Heart left ventricle (tissue), 13 donors: ENCODE measurements at regions not wholly inside any gene's neighbourhood (a gene's known extent, or its start where the extent isn't known, plus 50 kb on each side); places are given as distances from the start of the nearest gene placed in this dataset.

Experiments
- CTCF ChIP-seq, 12 donors: fragments of 200-600 bp; sonication (generic) in 4 of 12; IDR thresholded peaks; one replicate each; pipeline versions ENCODE4 v1.5.0 to v1.8.0; 2018 to 2022; ENCODE audit warnings: antibody characterized with exemption in 12 of 12, mild to moderate bottlenecking in 5 of 12
- POLR2A ChIP-seq, 2 donors: fragments of 450-650 bp; IDR thresholded peaks; one replicate each; pipeline ENCODE4 v1.6.1; 2017; ENCODE audit warnings: antibody characterized with exemption in 2 of 2, mild to moderate bottlenecking in 2 of 2, moderate library complexity in 2 of 2
- donor health status: ischemic (EF 13 %, LVEDD 7.1; RV severe dilation, severe dysfunction).
- donor health status: DM: no; HTN: yes; CAD: no.
- donor health status: DM: no; HTN: no; CAD: no.
- donor health status: ischemic (EF 25% LVEDD 6.9; RV normal size, moderate dysfunction).
- donor health status: ischemic (EF 25% LVEDD 5.7; RV mildly dilated, moderate dysfunction).
- donor health status: ischemic (EF 35%, LVEDD 5.7; RV mildly dilated, moderate dysfunction).
- donor health status: nonischemic (EF 11% LVEDD 7.7; RV severe dilation, severe dysfunction).
- donor health status: DM: yes; HTN: yes; CAD: no.
- donor health status: PGD.
- donor health status: ischemic (EF 29% LVEDD 5.4; RV normal size, mild dysfunction).
- donor health status: nonischemic (EF 23%, LVEDD 6.1; RV moderate dilation, normal function).

GRCh38 chr13:77480066-77480465 lies 55.4 kb upstream of the SCEL start:
- TF ChIP-seq CTCF (IDR thresholded peaks at IDR 0.05), result no peak
- TF ChIP-seq POLR2A (IDR thresholded peaks at IDR 0.05), result no peak
